H1 (cell line): ENCODE measurements at regions not wholly inside any gene's neighbourhood (a gene's known extent, or its start where the extent isn't known, plus 50 kb on each side); places are given as distances from the start of the nearest gene placed in this dataset.

Experiments
- CTCF ChIA-PET: fragments of 300-600 bp; sonication (Branson Sonifier 250); formaldehyde crosslinking; loops from one replicate; lab custom pipeline; 2021; ENCODE audit not compliant: partially characterized antibody; lab: Charles Lee
- POLR2A ChIA-PET: fragments of 300-600 bp; sonication (Branson Sonifier 250); formaldehyde crosslinking; loops from one replicate; lab custom pipeline; 2021; ENCODE audit warnings: inconsistent platforms; ENCODE audit not compliant: partially characterized antibody; lab: Charles Lee
- DNase-seq, 2 experiments: peaks; one replicate each; pipeline versions ENCODE4 v3.0.0 to v3.0.0-alpha.2; 2010 to 2022; ENCODE audit warnings: low spot score in 2 of 2, low read depth in 1 of 2, mixed read lengths in 1 of 2
- FAIRE-seq: peaks from 2 replicates; lab custom pipeline; 2011; peaks lifted over from hg19 to GRCh38; lab: Jason Lieb, UNC
- H2AFZ ChIP-seq: 2 replicates; pipeline ENCODE4 v1.8.1; 2012; ENCODE audit warnings: low read length, inconsistent platforms
- H2AK5ac ChIP-seq: 2 replicates; pipeline ENCODE4 v1.6.1; 2013; ENCODE audit warnings: low read depth, low read length
- H2BK120ac ChIP-seq: replicated peaks from 2 replicates; pipeline ENCODE3; 2013; ENCODE audit warnings: low read depth, low read length, inconsistent platforms
- H2BK12ac ChIP-seq: 2 replicates; pipeline ENCODE4 v1.6.1; 2013; ENCODE audit warnings: low read depth, low read length
- H2BK15ac ChIP-seq: 2 replicates; pipeline ENCODE4 v1.6.1; 2013; ENCODE audit warnings: low read length
- H2BK20ac ChIP-seq: 2 replicates; pipeline ENCODE4 v1.6.1; 2013; ENCODE audit warnings: low read length
- H2BK5ac ChIP-seq: 2 replicates; pipeline ENCODE4 v1.6.1; 2013; ENCODE audit warnings: low read depth, low read length
- H3K14ac ChIP-seq: 2 replicates; pipeline ENCODE4 v1.6.1; 2013; ENCODE audit warnings: inconsistent platforms; ENCODE audit not compliant: insufficient read length
- H3K18ac ChIP-seq: 2 replicates; pipeline ENCODE4 v1.6.1; 2013; ENCODE audit warnings: low read length; ENCODE audit errors: extremely low read depth
- H3K23ac ChIP-seq: 2 replicates; pipeline ENCODE4 v1.6.1; 2013; ENCODE audit warnings: inconsistent platforms; ENCODE audit not compliant: insufficient read length
- H3K23me2 ChIP-seq: 2 replicates; pipeline ENCODE4 v1.6.1; 2013; ENCODE audit warnings: low read depth, low read length
- H3K27ac ChIP-seq: 2 replicates; pipeline ENCODE4 v1.6.1; 2011; ENCODE audit warnings: low read depth, low read length, inconsistent platforms
- H3K27me3 ChIP-seq, 4 experiments: replicated peaks in 1 of 4; 1 replicate in 1 of 4; 2 replicates in 3 of 4; pipeline versions ENCODE4 v1.6.1 to v1.8.1; 2011 to 2013; ENCODE audit warnings: low read length in 3 of 4, mild to moderate bottlenecking in 3 of 4, inconsistent platforms in 2 of 4, mixed read lengths in 2 of 4, moderate library complexity in 1 of 4; ENCODE audit not compliant: control insufficient read depth in 3 of 4, insufficient read depth in 3 of 4; ENCODE audit errors: extremely low read depth in 1 of 4
- H3K36me3 ChIP-seq, 4 experiments: 2 replicates each; pipeline versions ENCODE4 v1.6.1 to v1.8.1; 2011 to 2013; ENCODE audit warnings: mild to moderate bottlenecking in 4 of 4, low read length in 3 of 4, moderate library complexity in 2 of 4, control low read depth in 1 of 4, inconsistent platforms in 1 of 4; ENCODE audit not compliant: insufficient read depth in 4 of 4, control insufficient read depth in 2 of 4
- H3K4ac ChIP-seq: replicated peaks from 2 replicates; pipeline ENCODE3; 2013; ENCODE audit warnings: low read length, low read depth, mixed read lengths, inconsistent platforms; ENCODE audit not compliant: insufficient read length
- H3K4me1 ChIP-seq, 4 experiments: replicated peaks in 1 of 4; 1 replicate in 1 of 4; 2 replicates in 3 of 4; pipeline versions ENCODE4 v1.6.1 to v1.8.1; 2011 to 2013; ENCODE audit warnings: low read length in 3 of 4, inconsistent platforms in 2 of 4, mixed read lengths in 1 of 4; ENCODE audit not compliant: insufficient read depth in 4 of 4, control insufficient read depth in 3 of 4
- H3K4me2 ChIP-seq, 2 experiments: 2 replicates each; pipeline versions ENCODE4 v1.6.1 to v1.8.1; 2011 to 2013; ENCODE audit warnings: low read depth in 2 of 2, low read length in 2 of 2, control low read depth in 1 of 2, inconsistent platforms in 1 of 2, mild to moderate bottlenecking in 1 of 2; ENCODE audit not compliant: insufficient read depth in 1 of 2
- H3K4me3 ChIP-seq, 4 experiments: fragments of 200-600, 300-600 bp in 1 of 4; sonication (generic), shearing (Covaris generic), sonication (Bioruptor Twin) in 1 of 4; 2 replicates each; pipeline versions ENCODE4 v1.5.1 to v1.8.1; 2011 to 2016; ENCODE audit warnings: low read length in 4 of 4, low read depth in 3 of 4, control low read depth in 2 of 4, inconsistent platforms in 2 of 4, mild to moderate bottlenecking in 2 of 4, mixed read lengths in 1 of 4, moderate library complexity in 1 of 4; ENCODE audit not compliant: insufficient read depth in 2 of 4; ENCODE audit errors: extremely low read depth in 1 of 4
- H3K56ac ChIP-seq: replicated peaks from 2 replicates; pipeline ENCODE3; 2013; ENCODE audit warnings: low read depth, mild to moderate bottlenecking, mixed read lengths, low read length, inconsistent platforms; ENCODE audit not compliant: insufficient read length
- H3K79me1 ChIP-seq: 2 replicates; pipeline ENCODE4 v1.6.1; 2013; ENCODE audit warnings: low read depth, low read length, control low read depth
- H3K79me2 ChIP-seq, 2 experiments: 2 replicates each; pipeline versions ENCODE4 v1.6.1 to v1.8.1; 2012 to 2013; ENCODE audit warnings: low read length in 2 of 2, mild to moderate bottlenecking in 2 of 2, inconsistent platforms in 1 of 2; ENCODE audit not compliant: insufficient read depth in 2 of 2, control insufficient read depth in 1 of 2
- H3K9ac ChIP-seq, 4 experiments: replicated peaks in 1 of 4; 1 replicate in 1 of 4; 2 replicates in 3 of 4; pipeline versions ENCODE4 v1.6.1 to v1.8.1; 2011 to 2013; ENCODE audit warnings: low read depth in 3 of 4, low read length in 3 of 4, control low read depth in 2 of 4, mild to moderate bottlenecking in 2 of 4, moderate library complexity in 2 of 4, inconsistent platforms in 1 of 4; ENCODE audit errors: extremely low read depth in 1 of 4
- H3K9me3 ChIP-seq, 2 experiments: 2 replicates each; pipeline versions ENCODE4 v1.6.1 to v1.8.1; 2012 to 2013; ENCODE audit warnings: mild to moderate bottlenecking in 2 of 2, moderate library complexity in 2 of 2, control low read depth in 1 of 2, inconsistent platforms in 1 of 2, low read depth in 1 of 2, low read length in 1 of 2, mixed read lengths in 1 of 2; ENCODE audit not compliant: insufficient read depth in 2 of 2
- H4K20me1 ChIP-seq, 2 experiments: replicated peaks in 1 of 2; 2 replicates each; pipeline versions ENCODE3 to v1.8.1; 2011 to 2013; ENCODE audit warnings: inconsistent platforms in 2 of 2, low read length in 2 of 2, mild to moderate bottlenecking in 1 of 2; ENCODE audit not compliant: insufficient read depth in 2 of 2, control insufficient read depth in 1 of 2
- H4K5ac ChIP-seq: 2 replicates; pipeline ENCODE4 v1.6.1; 2013; ENCODE audit warnings: low read length, low read depth, mixed read lengths, inconsistent platforms; ENCODE audit not compliant: insufficient read length
- H4K8ac ChIP-seq: 2 replicates; pipeline ENCODE4 v1.8.0; 2013; ENCODE audit warnings: mild to moderate bottlenecking, moderate library complexity, low read length, inconsistent platforms; ENCODE audit not compliant: insufficient read depth; ENCODE audit errors: extremely low read depth
- H4K91ac ChIP-seq: replicated peaks from 2 replicates; pipeline ENCODE3; 2013; ENCODE audit warnings: low read length, mixed read lengths, inconsistent platforms; ENCODE audit not compliant: insufficient read length
- BRCA1 ChIP-seq: IDR thresholded peaks from 2 replicates; pipeline ENCODE4 v1.6.1; 2012; ENCODE audit warnings: low read depth, low read length, improper control_type of control experiment
- CEBPB ChIP-seq: IDR thresholded peaks from 2 replicates; pipeline ENCODE4 v1.6.1; 2012; ENCODE audit warnings: low read depth, low read length
- SUZ12 ChIP-seq: fragments of 200-600 bp; sonication (generic); IDR thresholded peaks from 2 replicates; pipeline ENCODE4 v1.6.1; 2012; ENCODE audit warnings: mild to moderate bottlenecking, inconsistent platforms, low read length, moderate library complexity, mixed read lengths
- WGBS, 2 experiments: shearing (Covaris generic) in 1 of 2; methylation state at CpG; one replicate each; pipeline versions ENCODE4 v1.1.6 to v1.1.7; 2013 to 2015; ENCODE audit warnings: low lambda C conversion rate in 2 of 2, mixed read lengths in 2 of 2, inconsistent platforms in 1 of 2, low coverage in 1 of 2, missing lambda C conversion rate in 1 of 2; ENCODE audit not compliant: insufficient replicate concordance in 2 of 2, insufficient coverage in 1 of 2, insufficient read length in 1 of 2; ENCODE audit errors: extremely low coverage in 1 of 2, missing lambda C conversion rate in 1 of 2; 5-methylcytosine and 5-hydroxymethylcytosine counted together

DNA sequence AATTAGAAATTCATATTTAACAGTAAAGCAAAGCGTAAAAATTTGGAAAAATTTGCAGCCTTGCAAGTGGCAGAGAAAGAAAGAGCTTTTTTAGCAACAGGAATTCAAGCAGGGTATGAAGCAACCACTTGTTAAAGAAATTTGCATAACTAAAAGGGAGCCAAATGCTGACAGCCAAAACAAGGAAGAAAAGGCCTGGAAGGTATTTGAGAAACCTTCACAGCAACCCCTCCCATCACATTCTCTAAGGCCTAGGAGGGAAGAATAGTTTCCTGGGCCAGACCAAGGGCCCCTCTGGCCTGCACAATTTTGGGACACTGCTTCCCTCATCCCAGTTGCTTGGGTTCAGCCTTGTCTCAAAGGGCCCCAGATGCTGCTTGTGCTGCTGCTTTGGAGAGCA lies 672.4 kb upstream of the TMPRSS15 start:
- Histone ChIP-seq H2BK5ac (no peak overlapping the region), H4K5ac (no peak overlapping the region), H3K79me2 (no peaks in the 10 kb centered on the region), H3K9ac (no peak overlapping the region), H3K56ac (no peak overlapping the region), H4K91ac (no peak overlapping the region), H3K18ac (peak overlapping the region; percentile 78), H3K9me3 (peaks cover 11 to 21% of the 10 kb centered on the region in 2 experiments), H4K20me1 (no peaks in the 10 kb centered on the region), H3K27me3 (no peaks in the 10 kb centered on the region), H2BK15ac (no peak overlapping the region), H2AK5ac (no peak overlapping the region), H3K79me1 (no peaks in the 10 kb centered on the region), H3K23me2 (no peaks in the 10 kb centered on the region)
- WGBS, 2 experiments: 85% methylated on average over 1 of the region's 1 CpG; no CpG with 5 or more reads in 1 of the 2 experiments
- TF ChIP-seq SUZ12 (no peak), CEBPB (peak; percentile 96), BRCA1 (no peak)
- TF ChIP-seq, all 59 proteins: peak for 1
- DNase-seq (no peak), FAIRE-seq (no peak)
- no peak overlapping the region for H3K14ac ChIP-seq
- peak overlapping the region in 1 of 4 experiments; percentile 8; a peak in 1 of 8 replicates for H3K4me3 ChIP-seq
- ChIA-PET CTCF (no interaction called here), POLR2A (no interaction called here)
- H3K4me2 ChIP-seq: no peak overlapping the region
- H3K4ac ChIP-seq: no peak overlapping the region
- no peak overlapping the region for H2BK12ac ChIP-seq
- H2AFZ ChIP-seq: no peak overlapping the region
- no peak overlapping the region for H4K8ac ChIP-seq
- H2BK120ac ChIP-seq: no peak overlapping the region
- no peak overlapping the region for H3K27ac ChIP-seq
- H3K23ac ChIP-seq: no peak overlapping the region
- H2BK20ac ChIP-seq: no peak overlapping the region
- H3K36me3 ChIP-seq: no peaks in the 10 kb centered on the region
- H3K4me1 ChIP-seq: no peaks in the 10 kb centered on the region
